Gastrocnemius medialis (tissue), 4 donors: ENCODE measurements at regions not wholly inside any gene's neighbourhood (a gene's known extent, or its start where the extent isn't known, plus 50 kb on each side); places are given as distances from the start of the nearest gene placed in this dataset.

Source experiments
- ATAC-seq, 2 donors: fragments of 150-250 bp; one replicate each; pipeline ENCODE4 v1.9.1; 2016
- DNase-seq, 2 donors: peaks; one replicate each; pipeline ENCODE4 v3.0.0-alpha.2; 2019
- H3K27ac ChIP-seq, 4 donors: fragments of 200-600 bp; sonication (generic); 1 replicate in 1 of 4; 2 replicates in 3 of 4; pipeline ENCODE4 v1.5.1; 2016 to 2018; ENCODE audit warnings: mild to moderate bottlenecking in 2 of 4, moderate library complexity in 1 of 4
- H3K27me3 ChIP-seq, 3 donors: fragments of 200-600 bp; sonication (generic) in 2 of 3; 1 replicate in 1 of 3; 2 replicates in 2 of 3; pipeline versions ENCODE4 v1.5.1 to v1.6.0; 2016 to 2019; ENCODE audit warnings: mild to moderate bottlenecking in 1 of 3, moderate library complexity in 1 of 3
- H3K36me3 ChIP-seq, 2 donors: fragments of 200-600 bp; sonication (generic) in 1 of 2; one replicate each; pipeline ENCODE4 v1.5.1; 2017 to 2018
- H3K4me1 ChIP-seq, 2 donors: fragments of 200-600 bp; sonication (generic) in 1 of 2; one replicate each; pipeline ENCODE4 v1.5.1; 2016 to 2017; ENCODE audit warnings: mild to moderate bottlenecking in 2 of 2
- H3K4me3 ChIP-seq, 4 donors: fragments of 200-600 bp; sonication (generic) in 3 of 4; 1 replicate in 1 of 4; 2 replicates in 3 of 4; pipeline ENCODE4 v1.5.1; 2016 to 2019; ENCODE audit warnings: mild to moderate bottlenecking in 2 of 4
- H3K9me3 ChIP-seq, 3 donors: fragments of 200-600 bp; sonication (generic) in 2 of 3; 1 replicate in 1 of 3; 2 replicates in 2 of 3; pipeline ENCODE4 v1.5.1; 2016 to 2019
- CTCF ChIP-seq, 5 experiments: fragments of 450-650 bp in 3 of 5; fragments of 200-600 bp in 2 of 5; sonication (generic) in 2 of 5; IDR thresholded peaks in 4 of 5; conservative IDR thresholded peaks in 1 of 5; 1 replicate in 4 of 5; 2 replicates in 1 of 5; pipeline ENCODE4 v1.5.1; 2016 to 2019; ENCODE audit warnings: antibody characterized with exemption in 5 of 5, mild to moderate bottlenecking in 3 of 5, moderate library complexity in 3 of 5
- POLR2A ChIP-seq, 2 donors: fragments of 450-650 bp; IDR thresholded peaks; one replicate each; pipeline ENCODE4 v1.6.1; 2017; ENCODE audit warnings: antibody characterized with exemption in 2 of 2, mild to moderate bottlenecking in 2 of 2, moderate library complexity in 2 of 2
- in situ Hi-C, 4 donors: fragments of 200-750 bp; cut with MboI; loops; one replicate each; pipeline versions ENCODE4 v1.15.0 to v1.8.0; 2017; ENCODE audit warnings: low sequenced_read_pairs in 4 of 4
- intact Hi-C: fragments of 100-400 bp; cut with DNase I; formaldehyde crosslinking; loops from one replicate; pipeline ENCODE4 v1.15.1; 2023; ENCODE audit warnings: low total_unique reads

DNA sequence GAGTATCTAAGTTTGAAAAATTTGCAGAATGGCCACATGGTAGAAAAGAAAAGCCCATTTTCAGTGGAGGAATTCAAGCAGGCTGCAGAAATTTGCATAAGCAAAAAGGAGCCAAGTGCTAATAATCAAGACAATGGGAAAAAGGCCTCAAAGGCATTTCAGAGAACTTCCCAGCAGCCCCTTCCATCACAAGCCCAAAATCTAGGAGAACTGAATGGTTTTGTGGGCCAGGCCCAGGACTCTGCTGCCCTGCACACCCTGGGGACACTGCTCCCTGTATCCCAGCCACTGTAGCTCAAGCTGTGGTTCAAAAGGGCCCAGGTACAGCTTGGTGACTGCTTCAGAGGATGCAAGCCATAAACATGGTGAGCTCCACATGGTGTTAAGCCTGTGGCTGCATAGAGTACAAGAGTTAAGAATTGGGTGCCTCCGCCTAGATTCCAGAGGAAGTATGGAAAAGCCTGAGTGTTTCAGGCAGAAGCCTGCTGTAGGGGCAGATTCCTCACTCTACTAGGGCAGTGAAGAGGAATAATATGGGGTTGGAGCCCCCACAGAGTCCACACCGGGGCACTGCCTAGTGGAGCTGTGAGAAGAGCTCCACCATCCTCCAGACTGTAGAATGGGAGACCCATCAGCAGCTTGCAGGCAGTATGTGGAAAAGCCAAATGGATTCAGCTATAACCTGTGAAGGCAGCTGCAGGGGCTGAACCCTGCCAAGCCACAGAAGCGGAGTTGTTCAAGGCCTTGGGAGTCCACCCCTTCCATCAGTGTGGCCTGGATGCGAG is 720.7 kb upstream of the CTNND2 start:
- in situ Hi-C loops (no loop called here), intact Hi-C loops (no loop called here)
- DNase-seq = no peak
- H3K4me3 ChIP-seq = no peak overlapping the region
- no peak for ATAC-seq
- TF ChIP-seq POLR2A (IDR thresholded peaks at IDR 0.05) (no peak), CTCF (IDR thresholded peaks at IDR 0.05 in 4 of 5, conservative IDR thresholded peaks at IDR 0.05 in 1 of 5) (no peak)
- no peaks in the 10 kb centered on the region for H3K9me3 ChIP-seq
- H3K27ac ChIP-seq = no peak overlapping the region
- no peaks in the 10 kb centered on the region for H3K36me3 ChIP-seq
- no peaks in the 10 kb centered on the region for H3K27me3 ChIP-seq
- no peaks in the 10 kb centered on the region for H3K4me1 ChIP-seq

DNA sequence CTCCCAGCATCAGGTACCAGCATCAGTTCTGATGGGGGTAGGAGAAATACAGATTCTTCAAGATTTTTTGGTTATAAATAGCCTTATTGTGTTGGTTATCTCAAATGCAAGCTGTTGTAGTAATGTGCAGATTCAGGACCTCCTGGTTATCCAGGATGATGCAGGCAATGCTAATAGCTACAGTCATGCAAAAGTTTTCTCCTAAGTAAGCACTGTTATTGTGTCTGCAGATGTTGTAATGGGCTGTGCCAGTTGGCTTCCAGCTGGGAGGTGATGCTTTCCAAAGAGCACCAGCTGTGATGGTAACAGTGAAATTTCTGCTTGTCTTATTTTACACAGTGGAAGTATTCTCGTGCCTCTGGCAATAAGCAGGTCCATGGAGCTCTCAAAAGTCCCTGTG is 719.2 kb upstream of the CTNND2 start:
- H3K27me3 ChIP-seq = no peaks in the 10 kb centered on the region
- no peak overlapping the region for H3K4me3 ChIP-seq
- DNase-seq (no peak), ATAC-seq (no peak)
- in situ Hi-C loops = no loop called here
- no peak for TF ChIP-seq POLR2A (IDR thresholded peaks at IDR 0.05)
- TF ChIP-seq CTCF (IDR thresholded peaks at IDR 0.05 in 4 of 5, conservative IDR thresholded peaks at IDR 0.05 in 1 of 5) = no peak
- no peak overlapping the region for H3K27ac ChIP-seq
- intact Hi-C loops = no loop called here
- H3K9me3 ChIP-seq = no peaks in the 10 kb centered on the region
- H3K4me1 ChIP-seq = no peaks in the 10 kb centered on the region
- no peaks in the 10 kb centered on the region for H3K36me3 ChIP-seq

GRCh38 chr5:12616093-12616492 is 711.8 kb upstream of the CTNND2 start:
- Histone ChIP-seq H3K9me3 (no peaks in the 10 kb centered on the region), H3K4me3 (no peak overlapping the region), H3K36me3 (no peaks in the 10 kb centered on the region), H3K4me1 (no peaks in the 10 kb centered on the region), H3K27ac (no peak overlapping the region), H3K27me3 (no peaks in the 10 kb centered on the region)
- no peak for TF ChIP-seq POLR2A (IDR thresholded peaks at IDR 0.05)
- TF ChIP-seq CTCF (IDR thresholded peaks at IDR 0.05 in 4 of 5, conservative IDR thresholded peaks at IDR 0.05 in 1 of 5) = no peak
- no peak for DNase-seq
- in situ Hi-C loops = no loop called here
- ATAC-seq = no peak
- intact Hi-C loops = no loop called here

DNA sequence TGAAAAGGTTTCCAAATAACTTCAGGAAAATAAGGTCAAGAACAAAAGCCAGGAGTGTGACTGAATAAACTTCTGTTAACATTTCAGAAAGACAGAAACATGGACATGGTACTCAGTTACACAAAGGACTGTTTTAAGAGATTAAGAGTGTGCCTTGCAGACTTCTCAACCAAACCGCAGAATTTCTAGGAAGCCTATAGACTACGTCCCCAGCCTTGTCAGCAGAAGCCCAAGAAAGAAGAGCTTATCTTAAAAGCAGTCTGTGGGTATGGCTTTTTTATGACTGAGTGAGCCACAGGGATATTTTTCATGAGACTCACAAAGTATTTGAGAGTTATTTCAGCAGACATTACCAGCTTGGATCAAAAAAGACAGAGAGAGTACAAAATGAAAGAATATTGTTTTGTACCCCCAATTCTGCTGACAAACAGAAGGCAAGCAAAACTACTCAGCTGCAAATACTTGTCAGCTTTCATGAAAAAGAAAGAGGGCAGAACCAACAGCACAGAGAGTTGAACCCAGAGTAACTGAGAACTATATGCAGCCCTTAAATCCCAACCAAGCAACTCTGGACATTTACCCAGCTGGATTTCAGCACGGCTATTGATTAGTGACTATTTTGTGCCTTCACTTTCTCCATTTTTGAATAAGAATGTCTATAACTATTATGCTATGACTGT is 711.0 kb upstream of the CTNND2 start:
- in situ Hi-C loops = no loop called here
- DNase-seq = no peak
- TF ChIP-seq CTCF (IDR thresholded peaks at IDR 0.05 in 4 of 5, conservative IDR thresholded peaks at IDR 0.05 in 1 of 5) (no peak), POLR2A (IDR thresholded peaks at IDR 0.05) (no peak)

More for the DNA sequence above, 711.0 kb upstream of the CTNND2 start:
- H3K27ac ChIP-seq = no peak overlapping the region
- no peaks in the 10 kb centered on the region for H3K27me3 ChIP-seq
- H3K4me3 ChIP-seq = no peak overlapping the region
- no peak for ATAC-seq
- H3K4me1 ChIP-seq = no peaks in the 10 kb centered on the region
- H3K36me3 ChIP-seq = no peaks in the 10 kb centered on the region
- intact Hi-C loops = no loop called here
- no peaks in the 10 kb centered on the region for H3K9me3 ChIP-seq
